ENCODE measurements at regions not wholly inside any gene's neighbourhood (a gene's known extent, or its start where the extent isn't known, plus 50 kb on each side); places are given as distances from the start of the nearest gene placed in this dataset.
A peak's percentile ranks its signal among the peaks of the same experiment; 100 is the strongest.

GRCh38 chr6:92121228-92121627, 1298.1 kb downstream of the EPHA7 start:
- Histone ChIP-seq H4K20me1 (replicated peaks in 1 of 2; ENCODE audit: control insufficient read depth in 1 of 2, insufficient read depth in 2 of 2, low read length in 2 of 2) (no peaks in the 10 kb centered on the region), H2AFZ (ENCODE audit: low read length) (no peak overlapping the region), H3K79me1 (ENCODE audit: low read depth, low read length) (no peaks in the 10 kb centered on the region), H2BK15ac (ENCODE audit: low read length) (no peak overlapping the region), H3K27ac (ENCODE audit: low read depth, low read length) (no peak overlapping the region), H3K4me3 (ENCODE audit: extremely low read depth in 1 of 4, insufficient read depth in 2 of 4, low read depth in 3 of 4, low read length in 4 of 4) (no peak overlapping the region), H2BK20ac (ENCODE audit: low read length) (no peak overlapping the region), H3K56ac (replicated peaks; ENCODE audit: insufficient read length, low read depth, low read length) (no peak overlapping the region), H3K18ac (ENCODE audit: extremely low read depth, low read length) (no peak overlapping the region), H4K91ac (replicated peaks; ENCODE audit: insufficient read length, low read length) (no peak overlapping the region), H4K8ac (ENCODE audit: extremely low read depth, insufficient read depth, low read length) (no peak overlapping the region), H3K4me1 (replicated peaks in 1 of 4; ENCODE audit: control insufficient read depth in 3 of 4, insufficient read depth in 4 of 4, low read length in 3 of 4) (peaks cover 0 to 6% (median 1%) of the 10 kb centered on the region in 4 experiments; a peak in 2 of 7 replicates), H3K23ac (ENCODE audit: insufficient read length) (peak overlapping the region; percentile 98), H4K5ac (ENCODE audit: insufficient read length, low read depth, low read length) (no peak overlapping the region), H3K36me3 (ENCODE audit: control insufficient read depth in 2 of 4, insufficient read depth in 4 of 4, low read length in 3 of 4) (no peaks in the 10 kb centered on the region), H3K23me2 (ENCODE audit: low read depth, low read length) (no peaks in the 10 kb centered on the region), H2BK120ac (replicated peaks; ENCODE audit: low read depth, low read length) (no peak overlapping the region), H3K9me3 (ENCODE audit: insufficient read depth in 2 of 2, low read depth in 1 of 2, low read length in 1 of 2) (no peaks in the 10 kb centered on the region), H3K27me3 (replicated peaks in 1 of 4; ENCODE audit: control insufficient read depth in 3 of 4, extremely low read depth in 1 of 4, insufficient read depth in 3 of 4, low read length in 3 of 4) (peaks cover 0 to 1% (median 0%) of the 10 kb centered on the region in 4 experiments; a peak in 1 of 7 replicates), H2BK12ac (ENCODE audit: low read depth, low read length) (no peak overlapping the region), H3K9ac (replicated peaks in 1 of 4; ENCODE audit: extremely low read depth in 1 of 4, low read depth in 3 of 4, low read length in 3 of 4) (no peak overlapping the region), H3K4ac (replicated peaks; ENCODE audit: insufficient read length, low read depth, low read length) (no peak overlapping the region), H3K4me2 (ENCODE audit: insufficient read depth in 1 of 2, low read depth in 2 of 2, low read length in 2 of 2) (no peak overlapping the region), H3K14ac (ENCODE audit: insufficient read length) (no peak overlapping the region), H3K79me2 (ENCODE audit: control insufficient read depth in 1 of 2, insufficient read depth in 2 of 2, low read length in 2 of 2) (no peaks in the 10 kb centered on the region), H2AK5ac (ENCODE audit: low read depth, low read length) (no peak overlapping the region), H2BK5ac (ENCODE audit: low read depth, low read length) (no peak overlapping the region)
- POLR2A ChIA-PET (ENCODE audit: partially characterized antibody), result no interaction called here
- no peak for FAIRE-seq
- no peak for DNase-seq (ENCODE audit: low read depth in 1 of 2, low spot score in 2 of 2)
- CTCF ChIA-PET (ENCODE audit: partially characterized antibody), result interaction anchor here (1.1 to 2.7 kb wide), 9 partner anchors 8 to 792 kb away, joined by 3 to 12 read pairs (median 3); no protein-coding TSS in a partner anchor
- 88% methylated on average over 2 of the region's 2 CpGs; no CpG with 5 or more reads in 1 of the 2 experiments for WGBS, 2 experiments (ENCODE audit: extremely low coverage in 1 of 2, insufficient coverage in 1 of 2, insufficient read length in 1 of 2, insufficient replicate concordance in 2 of 2, low coverage in 1 of 2, low lambda C conversion rate in 2 of 2, missing lambda C conversion rate in 1 of 2)

Data from H1 (cell line).